ENCODE measurements at regions not wholly inside any gene's neighbourhood (a gene's known extent, or its start where the extent isn't known, plus 50 kb on each side); places are given as distances from the start of the nearest gene placed in this dataset.
"Not testable (repeated sequence)": the region's sequence is repeated elsewhere in the genome, so short reads cannot be mapped to it uniquely, and the experiment has no call there.

DNA sequence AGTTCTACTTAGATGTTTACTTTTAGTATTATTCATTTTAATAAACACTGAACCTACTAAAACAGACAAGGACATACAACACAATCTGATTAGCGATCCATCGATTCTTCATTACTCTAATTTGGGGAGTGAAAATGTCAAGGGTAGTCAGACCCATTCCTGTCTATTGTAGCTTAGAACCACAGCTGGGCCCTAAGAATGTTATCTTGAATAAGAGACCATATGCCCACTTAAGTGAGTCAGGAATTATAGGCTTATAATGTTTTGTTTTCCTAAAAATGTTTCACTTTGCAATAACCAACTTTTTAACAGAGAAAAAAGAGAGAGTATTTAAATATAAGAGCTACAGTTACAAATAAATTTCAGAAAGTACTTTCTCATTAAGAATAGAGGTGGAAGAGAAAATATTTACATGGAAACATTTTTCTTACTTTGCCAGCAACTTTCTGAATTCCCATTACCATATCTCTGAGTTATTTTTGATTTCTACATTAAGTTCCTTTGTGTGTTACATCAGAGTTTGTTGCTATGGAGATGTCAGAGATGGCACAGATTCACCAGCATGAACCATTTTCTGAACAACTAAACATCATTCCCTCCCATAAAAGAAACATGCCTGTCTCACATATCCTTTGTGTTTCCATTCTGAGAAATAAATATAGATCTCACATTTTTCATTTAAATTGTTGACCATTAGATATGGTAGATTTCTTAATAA is 75.4 kb upstream of the SLC13A1 start:
- DNase-seq (ENCODE audit: low read depth), result no peak
- no peak overlapping the region for H3K4me3 ChIP-seq (ENCODE audit: low read depth, low read length)
- in situ Hi-C loops (cut with HindIII; ENCODE audit: low sequenced_read_pairs), result no loop called here
- TF ChIP-seq CTCF (IDR thresholded peaks at IDR 0.05; ENCODE audit: low read depth, low read length, missing control alignments), result no peak

DNA sequence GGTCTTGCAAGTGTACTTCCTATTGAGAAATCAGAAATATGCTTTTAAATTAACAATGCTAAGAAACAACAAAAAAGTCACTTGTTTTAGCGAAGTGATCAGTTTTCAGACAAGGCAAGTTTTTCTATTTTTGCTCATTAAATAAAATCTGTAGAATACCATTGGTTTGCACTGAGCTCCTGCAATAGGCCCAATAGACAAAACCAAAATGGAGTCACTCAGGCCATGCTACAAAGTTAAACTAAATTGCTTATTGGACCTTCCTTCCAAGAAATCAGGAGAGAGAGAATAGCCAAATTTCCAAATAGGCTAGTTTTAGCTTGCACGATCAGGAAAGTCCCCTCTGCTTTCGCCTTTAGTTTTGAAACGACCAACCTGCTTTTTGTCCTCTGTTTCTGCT is 73.4 kb upstream of the SLC13A1 start:
- TF ChIP-seq CTCF (IDR thresholded peaks at IDR 0.05; ENCODE audit: low read depth, low read length, missing control alignments), result no peak
- no peak for DNase-seq (ENCODE audit: low read depth)
- H3K4me3 ChIP-seq (ENCODE audit: low read depth, low read length), result no peak overlapping the region
- in situ Hi-C loops (cut with HindIII; ENCODE audit: low sequenced_read_pairs), result no loop called here

- no peak for DNase-seq (ENCODE audit: low read depth)
- TF ChIP-seq CTCF (IDR thresholded peaks at IDR 0.05; ENCODE audit: low read depth, low read length, missing control alignments), result no peak
- H3K4me3 ChIP-seq (ENCODE audit: low read depth, low read length), result no peak overlapping the region
- in situ Hi-C loops (cut with HindIII; ENCODE audit: low sequenced_read_pairs), result no loop called here
Observed at GRCh38 chr7:123271856-123272255, 72.1 kb upstream of the SLC13A1 start.

DNA sequence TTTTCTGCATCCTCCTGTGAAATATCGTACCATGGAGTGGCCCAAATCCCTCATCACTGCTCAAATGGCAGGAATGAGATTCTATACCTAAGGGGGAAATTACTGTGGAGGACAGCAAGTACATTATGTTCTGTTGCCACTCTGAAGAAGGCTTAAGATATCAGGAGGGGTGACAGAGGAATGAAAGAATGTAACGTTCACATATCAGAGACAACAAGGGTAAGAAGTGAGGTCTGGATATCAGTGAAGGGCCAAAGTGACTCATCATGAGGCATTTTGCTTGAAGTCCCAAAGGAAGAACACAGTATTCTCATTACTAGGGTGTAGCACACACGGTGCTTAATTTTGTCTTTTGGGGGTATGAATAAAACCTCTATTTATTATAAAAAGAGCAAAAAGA is 71.5 kb upstream of the SLC13A1 start:
- DNase-seq (ENCODE audit: low read depth), result no peak
- in situ Hi-C loops (cut with HindIII; ENCODE audit: low sequenced_read_pairs), result no loop called here
- no peak for TF ChIP-seq CTCF (IDR thresholded peaks at IDR 0.05; ENCODE audit: low read depth, low read length, missing control alignments)
- no peak overlapping the region for H3K4me3 ChIP-seq (ENCODE audit: low read depth, low read length)

- no peak for DNase-seq (ENCODE audit: low read depth)
- H3K4me3 ChIP-seq (ENCODE audit: low read depth, low read length), result no peak overlapping the region
- in situ Hi-C loops (cut with HindIII; ENCODE audit: low sequenced_read_pairs), result no loop called here
- TF ChIP-seq CTCF (IDR thresholded peaks at IDR 0.05; ENCODE audit: low read depth, low read length, missing control alignments), result no peak
Observed at GRCh38 chr7:123270570-123270969, 70.8 kb upstream of the SLC13A1 start.

DNA sequence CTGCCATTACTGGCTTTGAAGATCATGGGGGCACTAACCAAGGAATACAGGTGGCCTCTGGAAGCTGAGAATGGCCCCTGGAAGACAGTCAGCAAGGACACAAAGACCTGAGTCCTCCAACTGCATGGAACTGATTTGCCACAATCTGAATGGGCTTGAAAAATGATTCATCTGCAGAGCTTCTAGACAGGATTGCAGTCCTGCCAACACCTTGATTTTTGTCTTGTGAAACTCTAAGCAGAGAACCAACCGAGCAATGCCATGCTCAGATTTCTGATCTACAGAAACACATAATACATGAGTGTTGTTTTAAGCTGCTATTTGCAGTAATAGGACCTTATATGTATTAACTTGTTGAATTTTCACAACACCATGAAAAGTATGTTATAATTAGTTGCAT is 66.1 kb upstream of the SLC13A1 start:
- no peak overlapping the region for H3K4me3 ChIP-seq (ENCODE audit: low read depth, low read length)
- TF ChIP-seq CTCF (IDR thresholded peaks at IDR 0.05; ENCODE audit: low read depth, low read length, missing control alignments), result no peak
- in situ Hi-C loops (cut with HindIII; ENCODE audit: low sequenced_read_pairs), result no loop called here
- DNase-seq (ENCODE audit: low read depth), result no peak

GRCh38 chr7:123264820-123265219 is 65.1 kb upstream of the SLC13A1 start:
- in situ Hi-C loops (cut with HindIII; ENCODE audit: low sequenced_read_pairs); H3K4me3 ChIP-seq (ENCODE audit: low read depth, low read length); DNase-seq (ENCODE audit: low read depth): not testable (repeated sequence)

All from astrocyte of the cerebellum (primary cell).